GM21717 (cell line): ENCODE measurements at regions not wholly inside any gene's neighbourhood (a gene's known extent, or its start where the extent isn't known, plus 50 kb on each side); places are given as distances from the start of the nearest gene placed in this dataset.

ENCODE experiments used
- ATAC-seq: cut with Tn5 transposase; IDR thresholded peaks from one replicate; pipeline ENCODE4 v1.9.1; 2021; ENCODE audit warnings: mild to moderate bottlenecking, moderate library complexity; ENCODE audit not compliant: unreplicated experiment

GRCh38 chr11:15793043-15793996, 563.0 kb downstream of the SOX6 start:
- no peak for ATAC-seq

GRCh38 chr11:15794361-15795150, 561.8 kb downstream of the SOX6 start:
- ATAC-seq, result no peak

GRCh38 chr11:15795378-15795777, 561.0 kb downstream of the SOX6 start:
- ATAC-seq, result no peak

GRCh38 chr11:15800111-15800800, 556.1 kb downstream of the SOX6 start:
- ATAC-seq, result no peak

- ATAC-seq, result no peak
These were observed 555.2 kb downstream of the SOX6 start for GRCh38 chr11:15801126-15801525.

GRCh38 chr11:15801616-15802015, 554.7 kb downstream of the SOX6 start:
- ATAC-seq, result no peak

GRCh38 chr11:15805726-15806125, 550.6 kb downstream of the SOX6 start:
- no peak for ATAC-seq

GRCh38 chr11:15806217-15806616, 550.1 kb downstream of the SOX6 start:
- no peak for ATAC-seq

- ATAC-seq, result no peak
These were observed 548.5 kb downstream of the SOX6 start for GRCh38 chr11:15807827-15808226.

GRCh38 chr11:15810082-15810481, 546.3 kb downstream of the SOX6 start:
- ATAC-seq, result no peak

- ATAC-seq, result no peak
These were observed 545.8 kb downstream of the SOX6 start for GRCh38 chr11:15810525-15810924.

GRCh38 chr11:15815246-15816195, 540.8 kb downstream of the SOX6 start:
- no peak for ATAC-seq

- no peak for ATAC-seq
These were observed 540.0 kb downstream of the SOX6 start for GRCh38 chr11:15816260-15816871.

GRCh38 chr11:15817001-15817400, 539.3 kb downstream of the SOX6 start:
- no peak for ATAC-seq

GRCh38 chr11:15818132-15818842, 538.1 kb downstream of the SOX6 start:
- no peak for ATAC-seq

- no peak for ATAC-seq
These were observed 536.6 kb downstream of the SOX6 start for GRCh38 chr11:15819679-15820286.

- ATAC-seq, result no peak
These were observed 534.9 kb downstream of the SOX6 start for GRCh38 chr11:15821451-15821850.

- ATAC-seq, result no peak
These were observed 532.3 kb downstream of the SOX6 start for GRCh38 chr11:15824060-15824459.
